Body of pancreas (tissue), 4 donors: ENCODE measurements at regions not wholly inside any gene's neighbourhood (a gene's known extent, or its start where the extent isn't known, plus 50 kb on each side); places are given as distances from the start of the nearest gene placed in this dataset.

ENCODE experiments used
- POLR2A ChIP-seq, 3 donors: fragments of 450-650 bp; IDR thresholded peaks; one replicate each; pipeline ENCODE4 v1.6.1; 2016; ENCODE audit warnings: antibody characterized with exemption in 3 of 3, mild to moderate bottlenecking in 2 of 3
- TF ChIP-seq, protein P1 (sequence below), 7 experiments: fragments of 450-650 bp in 4 of 7; fragments of 200-600 bp in 3 of 7; sonication (generic) in 3 of 7; IDR thresholded peaks; one replicate each; pipeline ENCODE4 v1.5.1; 2016 to 2019; ENCODE audit warnings: antibody characterized with exemption in 7 of 7

DNA sequence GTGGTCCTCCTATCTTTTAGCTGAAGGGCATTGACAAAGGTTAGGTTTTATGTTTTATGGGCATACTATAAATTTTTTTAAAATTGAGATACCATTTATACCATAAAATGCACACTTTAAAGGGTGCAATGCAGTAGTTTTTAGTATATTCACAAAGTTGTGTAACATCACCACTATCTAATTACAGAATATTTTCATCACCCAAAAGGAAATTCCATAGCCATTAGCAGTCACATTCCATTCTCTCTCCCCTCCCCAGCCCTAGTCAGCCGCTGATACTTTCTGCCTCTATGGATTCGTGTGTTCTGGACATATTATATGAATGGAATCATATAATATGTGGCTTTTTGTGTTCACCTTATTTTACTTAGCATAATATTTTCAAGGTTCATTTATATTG lies 135.8 kb upstream of the B3GALT2 start:
- TF ChIP-seq POLR2A (IDR thresholded peaks at IDR 0.05), result no peak
- TF ChIP-seq, protein P1, sequence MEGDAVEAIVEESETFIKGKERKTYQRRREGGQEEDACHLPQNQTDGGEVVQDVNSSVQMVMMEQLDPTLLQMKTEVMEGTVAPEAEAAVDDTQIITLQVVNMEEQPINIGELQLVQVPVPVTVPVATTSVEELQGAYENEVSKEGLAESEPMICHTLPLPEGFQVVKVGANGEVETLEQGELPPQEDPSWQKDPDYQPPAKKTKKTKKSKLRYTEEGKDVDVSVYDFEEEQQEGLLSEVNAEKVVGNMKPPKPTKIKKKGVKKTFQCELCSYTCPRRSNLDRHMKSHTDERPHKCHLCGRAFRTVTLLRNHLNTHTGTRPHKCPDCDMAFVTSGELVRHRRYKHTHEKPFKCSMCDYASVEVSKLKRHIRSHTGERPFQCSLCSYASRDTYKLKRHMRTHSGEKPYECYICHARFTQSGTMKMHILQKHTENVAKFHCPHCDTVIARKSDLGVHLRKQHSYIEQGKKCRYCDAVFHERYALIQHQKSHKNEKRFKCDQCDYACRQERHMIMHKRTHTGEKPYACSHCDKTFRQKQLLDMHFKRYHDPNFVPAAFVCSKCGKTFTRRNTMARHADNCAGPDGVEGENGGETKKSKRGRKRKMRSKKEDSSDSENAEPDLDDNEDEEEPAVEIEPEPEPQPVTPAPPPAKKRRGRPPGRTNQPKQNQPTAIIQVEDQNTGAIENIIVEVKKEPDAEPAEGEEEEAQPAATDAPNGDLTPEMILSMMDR (IDR thresholded peaks at IDR 0.05), result no peak
